Small intestine (tissue), 7 donors: ENCODE measurements at regions not wholly inside any gene's neighbourhood (a gene's known extent, or its start where the extent isn't known, plus 50 kb on each side); places are given as distances from the start of the nearest gene placed in this dataset.

Experiments
- DNase-seq, 2 donors: peaks; one replicate each; pipeline versions ENCODE4 v3.0.0 to v3.0.0-alpha.2; 2013
- FAIRE-seq: peaks from 2 replicates; lab custom pipeline; 2012; peaks lifted over from hg19 to GRCh38; lab: Jason Lieb, UNC
- H3K27ac ChIP-seq, 3 donors: one replicate each; pipeline ENCODE4 v1.5.1; 2013; ENCODE audit warnings: low read length in 2 of 3, mild to moderate bottlenecking in 2 of 3, control low read depth in 1 of 3, inconsistent platforms in 1 of 3, low read depth in 1 of 3, moderate library complexity in 1 of 3
- H3K27me3 ChIP-seq, 3 donors: one replicate each; pipeline ENCODE4 v1.6.1; 2013; ENCODE audit warnings: low read length in 3 of 3, inconsistent platforms in 1 of 3; ENCODE audit not compliant: control insufficient read depth in 3 of 3, insufficient read depth in 3 of 3
- H3K36me3 ChIP-seq, 3 donors: one replicate each; pipeline ENCODE4 v1.6.1; 2013; ENCODE audit warnings: low read length in 3 of 3, inconsistent platforms in 1 of 3, low read depth in 1 of 3, mild to moderate bottlenecking in 1 of 3, moderate library complexity in 1 of 3; ENCODE audit not compliant: control insufficient read depth in 3 of 3, insufficient read depth in 2 of 3
- H3K4me1 ChIP-seq, 3 donors: one replicate each; pipeline ENCODE4 v1.6.1; 2013; ENCODE audit warnings: low read length in 2 of 3, inconsistent platforms in 1 of 3, low read depth in 1 of 3, mild to moderate bottlenecking in 1 of 3, moderate library complexity in 1 of 3; ENCODE audit not compliant: control insufficient read depth in 3 of 3, insufficient read depth in 2 of 3
- H3K4me3 ChIP-seq, 3 donors: one replicate each; pipeline ENCODE4 v1.5.1; 2013; ENCODE audit warnings: low read length in 3 of 3, control low read depth in 1 of 3, inconsistent platforms in 1 of 3, low read depth in 1 of 3, mild to moderate bottlenecking in 1 of 3, moderate library complexity in 1 of 3
- H3K9me3 ChIP-seq, 2 donors: one replicate each; pipeline ENCODE4 v1.6.1; 2013; ENCODE audit warnings: low read depth in 1 of 2, low read length in 1 of 2; ENCODE audit not compliant: control insufficient read depth in 2 of 2, insufficient read depth in 1 of 2
- WGBS, 3 donors: extraction: QIAGEN DNeasy Blood & Tissue Kit; methylation state at CpG; one replicate each; pipeline ENCODE4 v1.1.7; 2013; 5-methylcytosine and 5-hydroxymethylcytosine counted together
- donor health status: healthy with polysubstance abuse.
- donor health status: control.
- donor health status: control.
- donor health status: Bipolar disorder and iron deficiency.
- donor health status: healthy.

GRCh38 chr2:43003702-43004101 lies 211.3 kb upstream of the HAAO start:
- peaks cover 0 to 12% of the 10 kb centered on the region in 2 donors for H3K9me3 ChIP-seq
- WGBS, 3 donors = 73 to 87% (median 85%) methylated on average over 2 of the region's 2 CpGs
- H3K4me3 ChIP-seq = no peak overlapping the region
- DNase-seq (no peak), FAIRE-seq (no peak)
- no peaks in the 10 kb centered on the region for H3K27me3 ChIP-seq
- peaks cover 0 to 69% (median 7%) of the 10 kb centered on the region in 3 donors for H3K4me1 ChIP-seq
- peak overlapping the region in 2 of 3 donors; percentile 49 to 94 for H3K27ac ChIP-seq
- H3K36me3 ChIP-seq = peaks cover 0 to 12% (median 0%) of the 10 kb centered on the region in 3 donors

GRCh38 chr2:43001787-43002468 lies 209.5 kb upstream of the HAAO start:
- 88 to 89% (median 88%) methylated on average over 5 of the region's 5 CpGs for WGBS, 3 donors
- no peak for FAIRE-seq

GRCh38 chr2:43001055-43001378 lies 208.6 kb upstream of the HAAO start:
- no peak overlapping the region for H3K4me3 ChIP-seq
- peaks cover 0 to 56% (median 7%) of the 10 kb centered on the region in 3 donors for H3K4me1 ChIP-seq
- DNase-seq (no peak), FAIRE-seq (no peak)
- peaks cover 0 to 7% of the 10 kb centered on the region in 2 donors for H3K9me3 ChIP-seq
- 90 to 96% (median 94%) methylated on average over 4 of the region's 4 CpGs for WGBS, 3 donors
- H3K36me3 ChIP-seq = peaks cover 0 to 12% (median 0%) of the 10 kb centered on the region in 3 donors
- H3K27me3 ChIP-seq = no peaks in the 10 kb centered on the region
- peak overlapping the region in 1 of 3 donors; percentile 53 for H3K27ac ChIP-seq

More at GRCh38 chr2:43001787-43002468, 209.5 kb upstream of the HAAO start:
- H3K27me3 ChIP-seq = no peaks in the 10 kb centered on the region
- peaks cover 0 to 4% of the 10 kb centered on the region in 2 donors for H3K9me3 ChIP-seq
- no peak overlapping the region for H3K27ac ChIP-seq
- H3K4me1 ChIP-seq = peaks cover 0 to 65% (median 7%) of the 10 kb centered on the region in 3 donors
- H3K4me3 ChIP-seq = no peak overlapping the region
- no peak for DNase-seq
- peaks cover 0 to 12% (median 0%) of the 10 kb centered on the region in 3 donors for H3K36me3 ChIP-seq

GRCh38 chr2:43000242-43001054 lies 208.1 kb upstream of the HAAO start:
- FAIRE-seq (no peak), DNase-seq (no peak)
- Histone ChIP-seq H3K27ac (peak overlapping the region in 2 of 3 donors; percentile 36 to 53), H3K9me3 (peaks cover 0 to 7% of the 10 kb centered on the region in 2 donors), H3K36me3 (peaks cover 0 to 12% (median 0%) of the 10 kb centered on the region in 3 donors), H3K4me1 (peaks cover 0 to 51% (median 7%) of the 10 kb centered on the region in 3 donors), H3K4me3 (no peak overlapping the region), H3K27me3 (no peaks in the 10 kb centered on the region)
- 77 to 79% (median 79%) methylated on average over 24 of the region's 25 CpGs for WGBS, 3 donors

GRCh38 chr2:42999856-43000241 lies 207.5 kb upstream of the HAAO start:
- peaks cover 0 to 12% (median 0%) of the 10 kb centered on the region in 3 donors for H3K36me3 ChIP-seq
- 39 to 68% (median 50%) methylated on average over 6 to 7 of the region's 7 CpGs for whole genome bisulfite sequencing, 3 donors
- H3K4me3 ChIP-seq = no peak overlapping the region
- FAIRE-seq = no peak
- H3K27me3 ChIP-seq = no peaks in the 10 kb centered on the region
- peak overlapping the region in 2 of 3 donors; percentile 53 to 72 for H3K27ac ChIP-seq
- DNase-seq = peak in 1 of 2 donors; percentile 49
- peaks cover 0 to 7% of the 10 kb centered on the region in 2 donors for H3K9me3 ChIP-seq
- H3K4me1 ChIP-seq = peaks cover 0 to 45% (median 7%) of the 10 kb centered on the region in 3 donors

GRCh38 chr2:42999391-42999841 lies 207.0 kb upstream of the HAAO start:
- FAIRE-seq = no peak

GRCh38 chr2:42998721-42999120 lies 206.3 kb upstream of the HAAO start:
- Histone ChIP-seq H3K27ac (no peak overlapping the region), H3K27me3 (no peaks in the 10 kb centered on the region), H3K4me3 (no peak overlapping the region), H3K36me3 (peaks cover 0 to 12% (median 0%) of the 10 kb centered on the region in 3 donors), H3K4me1 (peaks cover 0 to 35% (median 7%) of the 10 kb centered on the region in 3 donors), H3K9me3 (peaks cover 0 to 7% of the 10 kb centered on the region in 2 donors)
- FAIRE-seq = no peak
- WGBS, 3 donors = 97 to 98% (median 97%) methylated on average over 10 of the region's 10 CpGs
- no peak for DNase-seq

More at GRCh38 chr2:42999391-42999841, 207.0 kb upstream of the HAAO start:
- peak; percentile 53 to 62 for DNase-seq
- Histone ChIP-seq H3K9me3 (peaks cover 0 to 7% of the 10 kb centered on the region in 2 donors), H3K4me1 (peaks cover 0 to 41% (median 7%) of the 10 kb centered on the region in 3 donors), H3K4me3 (no peak overlapping the region), H3K27me3 (no peaks in the 10 kb centered on the region), H3K36me3 (peaks cover 0 to 12% (median 0%) of the 10 kb centered on the region in 3 donors), H3K27ac (peak overlapping the region in 2 of 3 donors; percentile 53 to 72)
- WGBS, 3 donors = 55 to 72% (median 68%) methylated on average over 5 of the region's 5 CpGs

GRCh38 chr2:42996528-42996927 lies 204.1 kb upstream of the HAAO start:
- no peak overlapping the region for H3K4me3 ChIP-seq
- 91 to 95% (median 93%) methylated on average over 4 of the region's 4 CpGs for WGBS, 3 donors
- peaks cover 0 to 12% (median 0%) of the 10 kb centered on the region in 3 donors for H3K36me3 ChIP-seq
- no peak overlapping the region for H3K27ac ChIP-seq
- H3K9me3 ChIP-seq = peaks cover 0 to 3% of the 10 kb centered on the region in 2 donors
- DNase-seq = no peak
- H3K27me3 ChIP-seq = no peaks in the 10 kb centered on the region
- peaks cover 0 to 20% (median 2%) of the 10 kb centered on the region in 3 donors for H3K4me1 ChIP-seq
- no peak for FAIRE-seq
